Left forelimb (tissue), 1 donor: ENCODE measurements at regions not wholly inside any gene's neighbourhood (a gene's known extent, or its start where the extent isn't known, plus 50 kb on each side); places are given as distances from the start of the nearest gene placed in this dataset.

Source experiments
- DNase-seq: peaks from one replicate; pipeline ENCODE4 v3.0.0-alpha.2; 2018; ENCODE audit warnings: low spot score

- no peak for DNase-seq
Measured at GRCh38 chr18:25810736-25811135, 279.7 kb downstream of the SS18 start.

DNA sequence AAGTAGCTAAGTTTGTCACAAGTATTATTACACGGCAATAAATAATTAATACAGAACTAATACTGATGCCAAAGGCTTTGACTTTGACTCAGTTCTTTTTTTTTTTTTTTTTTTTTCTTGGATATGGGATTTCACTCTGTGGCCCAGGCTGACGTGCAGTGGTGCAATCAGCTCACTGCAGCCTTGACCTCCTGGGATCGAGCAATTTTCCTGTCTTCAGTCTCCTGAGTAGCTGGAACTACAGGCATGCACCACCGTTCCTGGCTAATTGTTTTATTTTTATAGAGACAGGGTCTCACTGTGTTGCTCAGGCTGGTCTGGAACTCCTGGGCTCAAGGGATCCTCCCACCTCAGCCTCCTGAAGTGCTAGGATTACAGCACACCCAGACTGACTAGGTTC is 284.5 kb downstream of the SS18 start:
- DNase-seq = no peak

DNA sequence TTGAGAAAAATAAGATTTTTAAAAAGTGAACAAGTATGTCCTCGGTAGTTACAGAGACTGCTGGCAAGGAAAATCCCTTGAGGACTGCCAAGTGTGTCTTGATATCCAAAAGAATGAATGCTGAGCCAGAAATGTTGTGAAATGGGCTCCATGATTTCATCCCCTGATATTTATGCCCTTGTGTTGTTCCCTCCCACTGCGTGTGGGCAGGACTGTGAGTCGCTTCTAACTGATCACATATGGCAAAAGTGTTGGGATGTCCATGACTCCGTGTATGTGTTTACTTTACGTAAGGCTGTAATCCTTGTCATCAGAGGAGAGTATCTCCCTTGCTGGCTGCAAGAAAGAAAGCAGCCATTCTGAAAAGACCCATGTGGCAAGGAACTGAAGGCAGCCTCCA is 285.1 kb downstream of the SS18 start:
- DNase-seq = no peak

DNA sequence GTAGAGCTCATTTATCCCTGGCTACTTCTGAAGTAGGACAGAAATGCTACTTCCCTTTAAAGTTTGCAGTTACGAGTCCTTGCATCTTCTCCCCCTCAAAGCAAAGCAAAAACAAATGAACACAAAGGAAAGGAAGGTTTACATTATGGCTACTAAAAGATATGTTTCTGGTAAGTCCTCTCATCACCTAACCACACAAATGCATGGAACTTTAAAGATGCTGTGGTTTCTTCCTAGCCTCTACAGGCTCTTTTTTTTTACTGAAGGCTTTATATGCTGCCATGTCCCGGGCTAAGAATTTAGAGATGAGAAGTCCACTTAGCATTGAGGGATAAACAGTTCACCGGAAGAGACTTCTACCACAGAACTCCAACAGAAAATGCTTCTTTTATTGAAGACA is 291.2 kb downstream of the SS18 start:
- DNase-seq = no peak

DNA sequence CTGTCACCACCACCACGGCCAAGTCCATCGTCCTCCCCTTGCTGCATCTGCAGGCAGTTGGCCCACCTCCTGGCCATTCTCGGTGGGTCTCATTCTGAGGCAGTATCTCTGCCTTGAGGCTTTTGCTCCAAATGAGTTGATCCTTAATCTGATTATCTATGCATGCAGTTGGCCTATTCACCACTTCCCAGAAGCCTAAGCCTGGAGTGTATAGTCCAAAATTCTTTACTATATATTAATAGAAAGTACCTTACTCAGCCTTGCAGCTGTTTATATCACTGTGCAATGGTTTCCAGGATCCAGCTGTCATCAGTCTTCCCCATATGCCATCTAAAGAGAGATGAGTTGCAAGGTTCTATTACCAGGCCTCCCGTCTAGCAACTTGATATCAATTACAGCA is 292.4 kb downstream of the SS18 start:
- no peak for DNase-seq

DNA sequence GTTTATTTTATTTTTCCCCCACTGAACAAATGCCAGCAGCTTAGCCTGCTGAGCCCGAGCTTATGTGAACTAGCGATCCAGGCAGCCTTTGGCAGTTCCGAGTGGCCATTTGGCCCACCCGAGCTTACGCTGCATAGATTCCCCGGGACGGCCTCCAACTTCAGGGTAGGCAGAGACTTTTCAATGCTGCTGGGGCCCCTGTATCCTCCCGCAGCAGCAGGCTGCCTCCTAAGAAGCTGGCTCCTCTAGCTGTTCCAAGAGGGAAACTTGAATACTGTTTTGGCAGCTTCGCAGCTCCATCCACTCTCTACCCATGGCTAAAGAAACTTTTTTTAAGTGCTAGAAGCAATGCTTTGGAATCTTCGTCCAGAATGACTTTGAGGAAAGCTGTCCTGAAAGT is 295.2 kb downstream of the SS18 start:
- no peak for DNase-seq

DNA sequence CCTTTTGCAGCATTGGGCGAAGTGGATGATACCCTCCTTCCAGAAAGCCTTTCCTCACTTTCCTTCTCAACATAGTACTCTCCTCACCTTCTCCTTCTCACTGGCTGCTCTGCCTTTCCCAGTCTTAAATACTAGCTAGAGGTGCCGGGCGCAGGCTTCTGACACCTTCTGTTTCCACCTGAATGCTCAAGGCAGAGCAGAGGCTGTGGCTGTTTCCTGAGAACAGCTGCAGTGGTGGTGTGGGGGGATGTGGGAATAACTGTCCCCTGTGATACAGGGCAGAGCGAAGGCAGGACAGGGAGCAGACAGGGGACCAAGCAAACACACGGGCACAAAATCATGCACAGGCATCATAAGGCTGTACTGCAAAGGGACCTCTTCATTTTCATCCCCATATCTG is 303.1 kb downstream of the SS18 start:
- no peak for DNase-seq

DNA sequence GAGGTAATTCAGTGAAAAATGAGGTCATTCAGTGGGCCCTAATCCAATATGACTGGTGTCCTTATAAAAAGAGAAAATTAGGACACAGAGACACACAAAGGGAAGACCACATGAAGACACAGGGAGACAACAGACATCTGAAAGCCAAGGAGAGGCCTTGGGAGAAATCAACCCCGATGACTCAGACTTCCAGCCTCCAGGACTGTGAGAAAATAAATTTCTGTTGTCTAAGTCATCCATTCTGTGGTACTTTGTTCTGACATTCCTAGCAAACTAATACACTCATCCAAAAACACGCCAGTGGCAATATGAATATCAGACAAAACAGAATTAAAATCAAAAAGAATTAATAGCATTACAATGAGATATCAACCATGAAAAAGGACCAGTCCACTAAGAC is 303.7 kb downstream of the SS18 start:
- no peak for DNase-seq

DNA sequence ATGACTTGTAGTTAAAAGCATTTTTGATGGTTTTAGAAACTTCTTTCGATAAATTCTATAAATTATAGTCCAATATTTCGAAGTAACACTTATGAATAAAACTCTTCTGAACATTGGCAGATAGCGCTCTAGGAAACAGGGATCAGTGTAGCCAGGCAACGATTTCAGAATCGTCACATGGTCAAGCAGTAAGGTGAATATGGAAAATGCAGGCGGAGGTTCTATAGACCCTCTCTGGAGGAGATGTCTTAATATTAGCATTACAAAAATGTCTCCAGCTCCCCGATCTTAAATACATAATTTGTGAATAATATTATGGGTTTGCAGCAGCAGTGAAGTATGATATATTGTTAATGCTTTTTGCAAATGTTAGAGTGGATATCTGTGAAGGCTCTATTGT is 310.3 kb downstream of the SS18 start:
- DNase-seq = no peak

DNA sequence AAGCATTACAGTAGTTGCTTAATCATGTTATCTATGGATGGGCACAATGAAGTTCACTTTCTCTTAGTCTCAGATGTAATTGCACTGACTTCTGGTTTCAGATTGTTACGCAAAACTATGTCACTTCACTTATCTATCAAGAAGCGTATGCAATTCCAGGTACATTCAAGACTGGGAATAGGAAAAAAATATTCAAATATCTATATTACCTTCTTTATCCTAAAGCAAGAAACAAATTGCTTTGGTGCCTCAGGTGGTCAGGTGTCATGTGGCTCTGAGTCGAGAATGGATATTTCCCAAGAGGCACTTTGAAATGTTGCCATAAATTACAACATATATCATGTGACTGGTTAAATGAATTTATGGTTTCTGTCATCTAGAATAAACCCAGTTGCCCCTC is 318.6 kb downstream of the SS18 start:
- no peak for DNase-seq

GRCh38 chr18:25764777-25765176 is 325.6 kb downstream of the SS18 start:
- no peak for DNase-seq

DNA sequence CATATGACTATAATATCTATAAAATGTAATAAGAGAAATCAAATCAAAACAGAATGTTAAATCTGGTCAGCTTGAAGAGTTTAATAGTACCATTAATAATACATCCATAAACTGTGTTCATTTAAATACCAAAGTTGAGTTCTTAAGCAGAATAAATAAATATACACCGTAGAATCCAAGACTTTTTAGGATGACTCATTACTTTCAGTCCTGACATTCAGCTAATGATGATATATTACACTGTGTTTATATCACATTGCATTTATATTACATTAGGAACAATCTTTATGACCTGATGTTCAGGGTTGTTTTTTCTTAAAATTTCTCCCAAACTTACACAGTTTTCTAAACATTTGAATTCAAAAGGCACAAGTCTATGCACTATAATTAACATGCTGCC is 331.3 kb downstream of the SS18 start:
- no peak for DNase-seq

- DNase-seq = no peak
Measured at GRCh38 chr18:25743646-25744151, 346.7 kb downstream of the SS18 start.

- no peak for DNase-seq
Measured at GRCh38 chr18:25739376-25739775, 351.0 kb downstream of the SS18 start.

DNA sequence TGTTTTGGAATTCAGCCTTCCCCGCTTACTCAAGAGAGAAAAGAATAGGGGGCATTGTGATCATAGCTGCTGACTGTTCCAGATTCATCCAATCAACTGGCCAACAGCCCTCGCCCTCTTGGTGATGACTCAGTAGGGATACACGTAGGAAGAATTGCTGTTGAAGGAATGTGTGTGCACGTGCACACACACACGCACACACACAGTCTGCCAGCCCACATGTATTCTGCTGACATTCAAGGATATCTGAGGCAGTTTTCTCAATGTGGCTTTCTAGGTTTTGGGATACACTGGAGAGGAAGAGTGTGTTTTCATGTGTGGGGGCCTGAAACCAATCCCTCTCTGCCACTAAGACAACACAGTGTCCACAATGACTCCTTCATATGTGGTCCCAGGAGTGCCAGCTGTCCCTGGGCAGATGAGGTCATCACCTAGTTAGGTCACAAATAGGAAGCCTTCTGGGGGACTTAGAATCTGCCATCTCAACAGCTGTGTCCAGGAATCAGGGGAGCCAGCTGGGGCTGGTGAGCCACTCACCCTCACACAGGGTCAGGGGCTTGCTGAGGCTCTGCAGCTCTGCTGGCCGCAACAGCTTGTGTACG is 352.6 kb downstream of the SS18 start:
- DNase-seq = peak; percentile 67

DNA sequence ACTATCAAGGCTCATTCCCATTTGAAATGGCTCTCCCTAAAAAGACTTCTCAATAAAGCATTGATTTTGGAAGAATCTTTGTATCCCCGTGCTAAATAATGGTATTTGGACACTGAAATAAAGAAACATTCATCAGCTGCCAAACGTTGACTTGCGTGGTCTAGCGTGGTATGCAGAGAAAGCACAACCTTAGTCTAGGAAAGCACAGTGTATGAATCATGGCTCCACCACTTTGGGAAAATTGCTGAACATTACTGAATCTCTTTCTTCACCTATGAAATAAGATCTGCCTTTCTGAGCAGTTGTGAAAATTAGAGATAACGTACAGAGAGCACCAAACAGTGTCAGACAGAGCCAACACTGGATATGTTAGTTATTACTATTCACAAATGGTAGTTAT is 353.9 kb downstream of the SS18 start:
- no peak for DNase-seq

DNA sequence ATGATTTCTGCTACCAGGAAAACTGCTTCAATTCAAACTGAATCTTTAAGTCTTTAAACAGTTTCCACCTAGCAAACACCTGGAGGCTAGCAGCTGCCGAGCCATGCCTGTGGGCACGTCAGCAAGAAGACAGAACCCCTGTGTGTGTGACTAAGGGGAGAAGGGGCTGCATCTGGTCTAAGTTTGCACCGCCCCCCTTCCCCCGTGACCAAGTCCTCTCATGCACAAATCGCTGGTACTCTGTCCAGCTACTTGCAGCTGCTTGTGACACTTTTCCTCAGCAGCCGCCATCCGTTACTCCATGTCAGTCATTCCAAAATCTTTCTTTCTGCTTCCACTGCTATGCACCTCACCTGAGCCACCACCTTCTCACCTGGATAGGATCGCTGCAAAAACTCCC is 355.0 kb downstream of the SS18 start:
- no peak for DNase-seq

DNA sequence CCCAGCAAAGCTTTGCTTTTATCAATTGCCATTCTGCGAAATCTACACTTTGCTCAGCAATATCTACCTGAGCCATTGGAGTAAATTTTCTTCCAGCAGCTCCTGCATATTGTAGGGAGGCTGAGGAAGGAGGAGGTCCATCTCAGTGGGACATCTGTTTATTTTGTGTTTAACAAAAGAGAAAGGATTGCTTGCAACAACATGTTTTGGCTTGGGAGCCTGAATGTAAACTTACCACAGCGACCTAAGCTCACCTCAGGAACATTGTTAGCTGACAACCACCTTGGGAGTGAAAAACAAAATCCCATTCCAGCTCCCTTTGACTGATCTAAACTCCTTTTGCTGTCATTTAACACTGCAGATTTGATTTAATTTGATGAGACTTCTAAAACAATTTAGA is 356.1 kb downstream of the SS18 start:
- no peak for DNase-seq

DNA sequence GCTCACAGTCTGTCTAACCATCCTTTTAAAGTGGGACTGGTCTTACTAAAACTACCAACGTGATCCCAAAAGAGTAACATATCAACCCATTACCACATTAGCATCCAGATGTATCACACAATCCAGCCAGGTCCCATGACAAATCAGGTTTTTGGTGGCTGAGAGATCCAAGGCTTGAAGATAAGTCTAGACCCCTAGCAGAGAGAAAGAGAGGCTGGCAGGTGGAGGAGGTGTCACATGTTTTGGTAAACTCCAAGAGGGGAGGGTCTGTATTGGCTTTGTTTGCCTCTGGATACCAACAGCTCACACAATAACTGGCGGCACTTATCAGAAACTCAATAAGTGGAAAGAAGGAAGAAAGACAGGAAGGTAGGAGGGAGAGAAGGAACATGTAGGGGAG is 357.6 kb downstream of the SS18 start:
- no peak for DNase-seq

- DNase-seq = no peak
Measured at GRCh38 chr18:25729072-25729471, 361.3 kb downstream of the SS18 start.

DNA sequence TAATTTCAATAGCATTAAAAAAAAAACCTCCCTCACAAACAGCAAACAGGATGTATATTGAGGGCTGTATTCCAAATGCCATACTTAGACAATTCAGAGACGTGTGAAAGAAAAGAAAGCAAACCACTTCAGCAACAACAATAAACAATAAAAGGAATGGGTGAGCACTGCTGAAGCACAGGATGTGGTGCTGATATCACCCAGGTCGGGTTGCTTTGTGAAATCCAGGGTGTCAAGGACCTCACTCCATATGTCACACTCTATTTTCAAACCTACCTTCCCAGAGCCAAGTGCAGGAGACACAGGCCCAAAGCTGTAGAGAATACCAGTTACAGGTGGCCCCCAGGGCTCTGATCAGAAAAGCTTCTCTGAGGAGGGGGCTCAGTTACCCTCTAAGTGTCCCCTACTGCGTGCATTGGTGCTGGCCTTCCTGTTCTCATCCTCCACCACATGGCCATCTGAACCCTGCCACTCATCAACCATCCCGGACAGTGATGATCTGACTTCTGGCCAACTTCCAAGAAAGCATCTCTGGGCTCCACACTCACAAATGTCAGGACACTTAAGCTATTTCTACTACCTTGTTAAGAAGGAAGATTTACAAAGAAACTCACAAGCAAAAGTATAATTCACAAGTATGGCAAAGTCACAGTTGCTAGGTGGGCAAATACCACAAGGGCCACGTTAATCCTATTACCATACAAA is 363.0 kb downstream of the SS18 start:
- no peak for DNase-seq

- DNase-seq = no peak
Measured at GRCh38 chr18:25726298-25726697, 364.1 kb downstream of the SS18 start.

GRCh38 chr18:25725501-25725900 is 364.9 kb downstream of the SS18 start:
- DNase-seq = no peak

- DNase-seq = no peak
Measured at GRCh38 chr18:25724997-25725396, 365.4 kb downstream of the SS18 start.
